Astrocyte of the cerebellum (primary cell): ENCODE measurements at regions not wholly inside any gene's neighbourhood (a gene's known extent, or its start where the extent isn't known, plus 50 kb on each side); places are given as distances from the start of the nearest gene placed in this dataset.
A peak's percentile ranks its signal among the peaks of the same experiment; 100 is the strongest.

ENCODE experiments used
- DNase-seq: peaks from one replicate; pipeline ENCODE4 v3.0.0-alpha.2; 2011; ENCODE audit warnings: low read depth
- H3K4me3 ChIP-seq: 2 replicates; pipeline ENCODE4 v1.5.1; 2011; ENCODE audit warnings: mild to moderate bottlenecking, low read depth, low read length, moderate library complexity
- CTCF ChIP-seq: IDR thresholded peaks from 2 replicates; pipeline ENCODE4 v1.5.1; 2012; ENCODE audit warnings: low read length, low read depth, moderate library complexity, mild to moderate bottlenecking; ENCODE audit errors: missing control alignments
- in situ Hi-C: cut with HindIII; loops from 2 replicates; pipeline ENCODE4 v1.10.0; 2017; ENCODE audit warnings: low sequenced_read_pairs

GRCh38 chr3:182214416-182214815, 502.7 kb downstream of the SOX2 start:
- H3K4me3 ChIP-seq: no peak overlapping the region
- TF ChIP-seq CTCF: no peak
- peak; percentile 35 for DNase-seq
- in situ Hi-C loops: no loop called here

GRCh38 chr3:182215881-182216280, 504.2 kb downstream of the SOX2 start:
- DNase-seq: no peak
- in situ Hi-C loops: no loop called here
- no peak overlapping the region for H3K4me3 ChIP-seq
- TF ChIP-seq CTCF: no peak

- in situ Hi-C loops: no loop called here
- TF ChIP-seq CTCF: no peak
- no peak overlapping the region for H3K4me3 ChIP-seq
- DNase-seq: no peak
Measured at GRCh38 chr3:182216311-182216970, 504.7 kb downstream of the SOX2 start.

GRCh38 chr3:182220013-182220412, 508.3 kb downstream of the SOX2 start:
- in situ Hi-C loops: no loop called here
- TF ChIP-seq CTCF: no peak
- H3K4me3 ChIP-seq: no peak overlapping the region
- DNase-seq: no peak

- no peak for DNase-seq
- in situ Hi-C loops: no loop called here
- TF ChIP-seq CTCF: no peak
- no peak overlapping the region for H3K4me3 ChIP-seq
Measured at GRCh38 chr3:182220471-182220870, 508.7 kb downstream of the SOX2 start.

GRCh38 chr3:182226995-182227394, 515.3 kb downstream of the SOX2 start:
- H3K4me3 ChIP-seq: no peak overlapping the region
- in situ Hi-C loops: no loop called here
- DNase-seq: no peak
- TF ChIP-seq CTCF: no peak
